Transverse colon (tissue), 4 donors: ENCODE measurements at regions not wholly inside any gene's neighbourhood (a gene's known extent, or its start where the extent isn't known, plus 50 kb on each side); places are given as distances from the start of the nearest gene placed in this dataset.

Experiments used
- DNase-seq: peaks from one replicate; pipeline ENCODE4 v3.0.0-alpha.2; 2019
- H3K27ac ChIP-seq, 4 donors: fragments of 200-600 bp; sonication (generic); 2 replicates each; pipeline ENCODE4 v1.5.1; 2016 to 2018; ENCODE audit warnings: inconsistent platforms in 4 of 4
- H3K27me3 ChIP-seq: fragments of 200-600 bp; sonication (generic); 2 replicates; pipeline ENCODE4 v1.5.1; 2017; ENCODE audit warnings: inconsistent platforms
- H3K36me3 ChIP-seq, 4 donors: fragments of 200-600 bp; sonication (generic); 2 replicates each; pipeline ENCODE4 v1.5.1; 2017 to 2019; ENCODE audit warnings: inconsistent platforms in 4 of 4
- H3K4me1 ChIP-seq, 4 donors: fragments of 200-600 bp; sonication (generic); 2 replicates each; pipeline ENCODE4 v1.5.1; 2017 to 2020; ENCODE audit warnings: inconsistent platforms in 4 of 4
- H3K4me3 ChIP-seq, 4 donors: fragments of 200-600 bp; sonication (generic); 1 replicate in 1 of 4; 2 replicates in 3 of 4; pipeline versions ENCODE4 v1.5.1 to v1.6.1; 2017 to 2019; ENCODE audit warnings: inconsistent platforms in 4 of 4
- H3K9me3 ChIP-seq, 2 donors: fragments of 200-600 bp; sonication (generic); 2 replicates each; pipeline ENCODE4 v1.5.1; 2017 to 2019; ENCODE audit warnings: inconsistent platforms in 2 of 2
- CTCF ChIP-seq, 5 experiments: fragments of 200-600 bp in 3 of 5; fragments of 450-650 bp in 2 of 5; sonication (generic) in 3 of 5; IDR thresholded peaks; 1 replicate in 2 of 5; 2 replicates in 3 of 5; pipeline ENCODE4 v1.5.1; 2016 to 2017; ENCODE audit warnings: antibody characterized with exemption in 5 of 5, inconsistent platforms in 3 of 5, mild to moderate bottlenecking in 2 of 5, moderate library complexity in 1 of 5
- EP300 ChIP-seq: sonication (generic); formaldehyde crosslinking; IDR thresholded peaks from one replicate; pipeline ENCODE4 v1.6.1; 2017; ENCODE audit warnings: antibody characterized with exemption, low read depth
- POLR2A ChIP-seq: fragments of 450-650 bp; IDR thresholded peaks from one replicate; pipeline ENCODE4 v1.6.1; 2016; ENCODE audit warnings: antibody characterized with exemption, mild to moderate bottlenecking, moderate library complexity
- POLR2AphosphoS5 ChIP-seq, 3 donors: sonication (generic); formaldehyde crosslinking; IDR thresholded peaks; one replicate each; pipeline ENCODE4 v1.6.1; 2016; ENCODE audit warnings: antibody characterized with exemption in 3 of 3
- WGBS, 2 donors: methylation state at CpG; one replicate each; pipeline ENCODE4 v1.1.5; 2018; ENCODE audit warnings: low coverage in 1 of 2; 5-methylcytosine and 5-hydroxymethylcytosine counted together
- in situ Hi-C, 4 donors: fragments of 200-750 bp; cut with MboI; loops; one replicate each; pipeline versions ENCODE4 v1.15.0 to v1.15.1; 2017; ENCODE audit warnings: low sequenced_read_pairs in 3 of 4, low pct_ligation_motif_present in 1 of 4, low pct_unique_long_range_greater_than_20kb in 1 of 4
- intact Hi-C: fragments of 100-400 bp; cut with DNase I; formaldehyde crosslinking; loops from one replicate; pipeline ENCODE4 v1.15.1; 2023; ENCODE audit warnings: low total_unique reads

- intact Hi-C loops (no loop called here), in situ Hi-C loops (no loop called here)
- no peak for DNase-seq
- Histone ChIP-seq H3K27ac (no peak overlapping the region), H3K36me3 (no peaks in the 10 kb centered on the region), H3K27me3 (no peaks in the 10 kb centered on the region), H3K4me1 (peaks cover 0 to 24% (median 9%) of the 10 kb centered on the region in 4 donors), H3K9me3 (peaks cover 0 to 6% of the 10 kb centered on the region in 2 donors), H3K4me3 (no peak overlapping the region)
- TF ChIP-seq EP300 = no peak
- TF ChIP-seq CTCF (IDR thresholded peaks at IDR 0.05) = no peak
- TF ChIP-seq POLR2A = no peak
- no peak for TF ChIP-seq POLR2AphosphoS5 (IDR thresholded peaks at IDR 0.05)
- 39 to 53% methylated on average over 3 of the region's 3 CpGs for WGBS, 2 donors
Observed at GRCh38 chr6:85396159-85396808, 53.6 kb upstream of the NT5E start.

GRCh38 chr6:85395746-85396145 is 54.1 kb upstream of the NT5E start:
- in situ Hi-C loops = no loop called here
- Histone ChIP-seq H3K4me1 (peaks cover 0 to 25% (median 11%) of the 10 kb centered on the region in 4 donors), H3K27me3 (no peaks in the 10 kb centered on the region), H3K27ac (no peak overlapping the region), H3K36me3 (no peaks in the 10 kb centered on the region), H3K9me3 (peaks cover 0 to 6% of the 10 kb centered on the region in 2 donors), H3K4me3 (no peak overlapping the region)
- no peak for DNase-seq
- TF ChIP-seq CTCF (IDR thresholded peaks at IDR 0.05) (no peak), POLR2A (no peak), POLR2AphosphoS5 (IDR thresholded peaks at IDR 0.05) (no peak), EP300 (no peak)
- intact Hi-C loops = no loop called here

GRCh38 chr6:85394853-85395538 is 54.9 kb upstream of the NT5E start:
- in situ Hi-C loops = no loop called here

More at GRCh38 chr6:85394853-85395538, 54.9 kb upstream of the NT5E start:
- Histone ChIP-seq H3K4me3 (no peak overlapping the region), H3K9me3 (peaks cover 0 to 6% of the 10 kb centered on the region in 2 donors), H3K27ac (no peak overlapping the region), H3K27me3 (no peaks in the 10 kb centered on the region), H3K36me3 (no peaks in the 10 kb centered on the region), H3K4me1 (peaks cover 0 to 29% (median 13%) of the 10 kb centered on the region in 4 donors)
- intact Hi-C loops = no loop called here
- DNase-seq = no peak
- WGBS, 2 donors = 89% methylated on average over 1 of the region's 1 CpG; no CpG with 5 or more reads in 1 of the 2 donors
- TF ChIP-seq EP300 = no peak
- TF ChIP-seq POLR2AphosphoS5 (IDR thresholded peaks at IDR 0.05) = no peak
- TF ChIP-seq POLR2A = no peak
- no peak for TF ChIP-seq CTCF (IDR thresholded peaks at IDR 0.05)
